Activated naive CD4-positive, alpha-beta T cell treated with anti-CD3 and anti-CD28 coated beads, Interleukin-2, amount 50 U/mL, for 24 hours (primary cell): ENCODE measurements at regions not wholly inside any gene's neighbourhood (a gene's known extent, or its start where the extent isn't known, plus 50 kb on each side); places are given as distances from the start of the nearest gene placed in this dataset.
"Not testable (repeated sequence)": the region's sequence is repeated elsewhere in the genome, so short reads cannot be mapped to it uniquely, and the experiment has no call there.

Experiments used
- H3K27ac Mint-ChIP-seq: one replicate; pipeline ENCODE4 v1.8.0; 2021; ENCODE audit warnings: mild to moderate bottlenecking, mixed read lengths
- H3K27me3 Mint-ChIP-seq: one replicate; pipeline ENCODE4 v1.8.0; 2021; ENCODE audit warnings: mixed read lengths
- H3K36me3 Mint-ChIP-seq: one replicate; pipeline ENCODE4 v1.8.0; 2021; ENCODE audit warnings: mixed read lengths
- H3K4me1 Mint-ChIP-seq: one replicate; pipeline ENCODE4 v1.8.0; 2021; ENCODE audit warnings: mixed read lengths
- H3K4me3 Mint-ChIP-seq: one replicate; pipeline ENCODE4 v1.8.0; 2021; ENCODE audit warnings: mild to moderate bottlenecking, mixed read lengths
- H3K9me3 Mint-ChIP-seq: one replicate; pipeline ENCODE4 v1.8.0; 2021; ENCODE audit warnings: mixed read lengths

- H3K27ac Mint-ChIP-seq = no peak overlapping the region
- H3K4me1 Mint-ChIP-seq = peaks cover 8% of the 10 kb centered on the region
- no peaks in the 10 kb centered on the region for H3K9me3 Mint-ChIP-seq
- H3K27me3 Mint-ChIP-seq = peaks cover 3% of the 10 kb centered on the region
- no peak overlapping the region for H3K4me3 Mint-ChIP-seq
- H3K36me3 Mint-ChIP-seq = no peaks in the 10 kb centered on the region
Measured at GRCh38 chr2:187989925-187990623, 301.6 kb upstream of the GULP1 start.

GRCh38 chr2:187991389-187991788 lies 300.3 kb upstream of the GULP1 start:
- Mint-ChIP-seq H3K27ac (no peak overlapping the region), H3K9me3 (no peaks in the 10 kb centered on the region), H3K27me3 (peaks cover 3% of the 10 kb centered on the region), H3K36me3 (no peaks in the 10 kb centered on the region), H3K4me1 (peaks cover 8% of the 10 kb centered on the region), H3K4me3 (no peak overlapping the region)

GRCh38 chr2:187994464-187995331 lies 297.0 kb upstream of the GULP1 start:
- Mint-ChIP-seq H3K9me3 (no peaks in the 10 kb centered on the region), H3K36me3 (no peaks in the 10 kb centered on the region), H3K27ac (no peak overlapping the region), H3K27me3 (peaks cover 1% of the 10 kb centered on the region), H3K4me3 (no peak overlapping the region), H3K4me1 (peaks cover 7% of the 10 kb centered on the region)

GRCh38 chr2:187995556-187995955 lies 296.1 kb upstream of the GULP1 start:
- Mint-ChIP-seq H3K36me3 (no peaks in the 10 kb centered on the region), H3K27ac (no peak overlapping the region), H3K27me3 (peaks cover 1% of the 10 kb centered on the region), H3K4me3 (no peak overlapping the region), H3K9me3 (no peaks in the 10 kb centered on the region), H3K4me1 (no peaks in the 10 kb centered on the region)

- Mint-ChIP-seq H3K27me3 (peaks cover 1% of the 10 kb centered on the region), H3K4me3 (no peak overlapping the region), H3K9me3 (no peaks in the 10 kb centered on the region), H3K27ac (no peak overlapping the region), H3K36me3 (no peaks in the 10 kb centered on the region), H3K4me1 (no peaks in the 10 kb centered on the region)
Measured at GRCh38 chr2:187996630-187997029, 295.0 kb upstream of the GULP1 start.

- no peaks in the 10 kb centered on the region for H3K36me3 Mint-ChIP-seq
- no peaks in the 10 kb centered on the region for H3K27me3 Mint-ChIP-seq
- H3K4me3 Mint-ChIP-seq = no peak overlapping the region
- no peaks in the 10 kb centered on the region for H3K9me3 Mint-ChIP-seq
- H3K27ac Mint-ChIP-seq = no peak overlapping the region
- no peaks in the 10 kb centered on the region for H3K4me1 Mint-ChIP-seq
Measured at GRCh38 chr2:188000189-188000588, 291.5 kb upstream of the GULP1 start.

GRCh38 chr2:188003800-188004199 lies 287.9 kb upstream of the GULP1 start:
- H3K9me3 Mint-ChIP-seq = no peaks in the 10 kb centered on the region
- no peaks in the 10 kb centered on the region for H3K4me1 Mint-ChIP-seq
- no peaks in the 10 kb centered on the region for H3K36me3 Mint-ChIP-seq
- H3K27ac Mint-ChIP-seq = no peak overlapping the region
- no peaks in the 10 kb centered on the region for H3K27me3 Mint-ChIP-seq
- H3K4me3 Mint-ChIP-seq = no peak overlapping the region

- Mint-ChIP-seq H3K4me3 (no peak overlapping the region), H3K9me3 (peaks cover 6% of the 10 kb centered on the region), H3K27ac (no peak overlapping the region), H3K27me3 (peaks cover 3% of the 10 kb centered on the region), H3K4me1 (no peaks in the 10 kb centered on the region), H3K36me3 (no peaks in the 10 kb centered on the region)
Measured at GRCh38 chr2:188013767-188014166, 277.9 kb upstream of the GULP1 start.

- Mint-ChIP-seq H3K27me3 (peaks cover 3% of the 10 kb centered on the region), H3K27ac (no peak overlapping the region), H3K4me1 (no peaks in the 10 kb centered on the region), H3K9me3 (peaks cover 6% of the 10 kb centered on the region), H3K36me3 (no peaks in the 10 kb centered on the region), H3K4me3 (no peak overlapping the region)
Measured at GRCh38 chr2:188016917-188017316, 274.8 kb upstream of the GULP1 start.

GRCh38 chr2:188022389-188022788 lies 269.3 kb upstream of the GULP1 start:
- H3K4me3 Mint-ChIP-seq = no peak overlapping the region
- H3K4me1 Mint-ChIP-seq = no peaks in the 10 kb centered on the region
- no peaks in the 10 kb centered on the region for H3K36me3 Mint-ChIP-seq
- H3K27ac Mint-ChIP-seq = no peak overlapping the region
- H3K27me3 Mint-ChIP-seq = no peaks in the 10 kb centered on the region
- no peaks in the 10 kb centered on the region for H3K9me3 Mint-ChIP-seq

GRCh38 chr2:188023035-188023434 lies 268.6 kb upstream of the GULP1 start:
- H3K36me3 Mint-ChIP-seq = no peaks in the 10 kb centered on the region

GRCh38 chr2:188024811-188025210 lies 266.9 kb upstream of the GULP1 start:
- Mint-ChIP-seq H3K27me3 (no peaks in the 10 kb centered on the region), H3K9me3 (no peaks in the 10 kb centered on the region), H3K36me3 (no peaks in the 10 kb centered on the region), H3K4me1 (no peaks in the 10 kb centered on the region), H3K4me3 (no peak overlapping the region), H3K27ac (no peak overlapping the region)

More at GRCh38 chr2:188023035-188023434, 268.6 kb upstream of the GULP1 start:
- H3K4me3 Mint-ChIP-seq = no peak overlapping the region
- no peaks in the 10 kb centered on the region for H3K27me3 Mint-ChIP-seq
- H3K9me3 Mint-ChIP-seq = no peaks in the 10 kb centered on the region
- no peaks in the 10 kb centered on the region for H3K4me1 Mint-ChIP-seq
- no peak overlapping the region for H3K27ac Mint-ChIP-seq

- H3K36me3 Mint-ChIP-seq = no peaks in the 10 kb centered on the region
- H3K4me3 Mint-ChIP-seq = no peak overlapping the region
- H3K9me3 Mint-ChIP-seq = no peaks in the 10 kb centered on the region
- H3K4me1 Mint-ChIP-seq = no peaks in the 10 kb centered on the region
- no peaks in the 10 kb centered on the region for H3K27me3 Mint-ChIP-seq
- no peak overlapping the region for H3K27ac Mint-ChIP-seq
Measured at GRCh38 chr2:188028739-188029138, 262.9 kb upstream of the GULP1 start.

- H3K9me3 Mint-ChIP-seq = no peaks in the 10 kb centered on the region
- H3K36me3 Mint-ChIP-seq = no peaks in the 10 kb centered on the region
- H3K27ac Mint-ChIP-seq = no peak overlapping the region
- peaks cover 4% of the 10 kb centered on the region for H3K27me3 Mint-ChIP-seq
- H3K4me3 Mint-ChIP-seq = no peak overlapping the region
- no peaks in the 10 kb centered on the region for H3K4me1 Mint-ChIP-seq
Measured at GRCh38 chr2:188032306-188032705, 259.4 kb upstream of the GULP1 start.

- H3K9me3 Mint-ChIP-seq = no peaks in the 10 kb centered on the region
- H3K4me1 Mint-ChIP-seq = no peaks in the 10 kb centered on the region
Measured at GRCh38 chr2:188032786-188033185, 258.9 kb upstream of the GULP1 start.

GRCh38 chr2:188033240-188033639 lies 258.4 kb upstream of the GULP1 start:
- H3K36me3 Mint-ChIP-seq, H3K9me3 Mint-ChIP-seq, H3K27me3 Mint-ChIP-seq, H3K27ac Mint-ChIP-seq, H3K4me1 Mint-ChIP-seq, H3K4me3 Mint-ChIP-seq: not testable (repeated sequence)

More at GRCh38 chr2:188032786-188033185, 258.9 kb upstream of the GULP1 start:
- Mint-ChIP-seq H3K27ac (no peak overlapping the region), H3K4me3 (no peak overlapping the region), H3K27me3 (peaks cover 4% of the 10 kb centered on the region), H3K36me3 (no peaks in the 10 kb centered on the region)
